ENCODE measurements at regions not wholly inside any gene's neighbourhood (a gene's known extent, or its start where the extent isn't known, plus 50 kb on each side); places are given as distances from the start of the nearest gene placed in this dataset.

DNA sequence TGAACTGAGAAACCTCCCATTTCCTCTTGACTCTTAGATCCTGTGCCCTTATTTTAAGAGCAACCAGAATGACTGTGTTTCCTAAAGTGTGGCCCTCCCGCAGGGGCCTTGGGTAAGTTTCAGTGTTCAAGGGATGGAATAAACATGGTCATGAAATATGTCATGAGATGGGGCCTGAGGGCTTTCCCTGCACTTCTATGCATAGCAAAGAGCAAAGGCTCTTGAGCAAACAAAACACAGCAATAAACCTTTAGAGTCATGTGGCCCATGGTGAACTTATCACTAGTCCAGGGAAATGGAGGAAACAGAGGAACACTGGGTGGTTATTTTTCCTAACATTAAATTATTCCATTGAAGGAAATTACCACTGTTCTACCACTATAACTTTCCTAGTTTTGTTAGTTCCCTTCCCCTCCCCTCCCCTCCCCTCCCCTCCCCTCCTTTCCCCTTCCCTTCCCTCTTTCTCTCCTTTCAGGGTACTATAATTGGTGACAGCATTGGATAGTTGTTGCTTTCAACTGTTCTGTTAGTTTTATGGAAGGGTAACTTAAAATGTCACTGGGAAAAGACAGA, 72.4 kb downstream of the CTSL start:
- Histone ChIP-seq H3K27ac (ENCODE audit: low read depth, low read length, poor library complexity, severe bottlenecking) (no peak overlapping the region), H3K4me1 (ENCODE audit: insufficient read depth, low read length, poor library complexity, severe bottlenecking) (peaks cover 9% of the 10 kb centered on the region), H3K9me3 (ENCODE audit: low read depth, low read length, poor library complexity, severe bottlenecking) (no peaks in the 10 kb centered on the region), H3K27me3 (replicated peaks; ENCODE audit: insufficient read depth, low read depth, low read length, poor library complexity) (no peaks in the 10 kb centered on the region), H3K36me3 (ENCODE audit: insufficient read depth, low read length, poor library complexity, severe bottlenecking) (no peaks in the 10 kb centered on the region), H3K4me3 (ENCODE audit: low read depth, low read length, poor library complexity, severe bottlenecking) (no peak overlapping the region)
- POLR2A ChIA-PET (ENCODE audit: low non-redundant PET), result interaction anchor here (0.6 kb wide), 1 partner anchor 1601 kb away, joined by 3 read pairs; no protein-coding TSS in a partner anchor
- BruUV-seq (replicated peaks), result no TSS peak
- DNase-seq (ENCODE audit: low spot score), result no peak
- intact Hi-C loops (cut with micrococcal nuclease; ENCODE audit: unreplicated experiment), result no loop called here
- CTCF ChIA-PET, result no interaction called here
- TF ChIP-seq, protein P1, sequence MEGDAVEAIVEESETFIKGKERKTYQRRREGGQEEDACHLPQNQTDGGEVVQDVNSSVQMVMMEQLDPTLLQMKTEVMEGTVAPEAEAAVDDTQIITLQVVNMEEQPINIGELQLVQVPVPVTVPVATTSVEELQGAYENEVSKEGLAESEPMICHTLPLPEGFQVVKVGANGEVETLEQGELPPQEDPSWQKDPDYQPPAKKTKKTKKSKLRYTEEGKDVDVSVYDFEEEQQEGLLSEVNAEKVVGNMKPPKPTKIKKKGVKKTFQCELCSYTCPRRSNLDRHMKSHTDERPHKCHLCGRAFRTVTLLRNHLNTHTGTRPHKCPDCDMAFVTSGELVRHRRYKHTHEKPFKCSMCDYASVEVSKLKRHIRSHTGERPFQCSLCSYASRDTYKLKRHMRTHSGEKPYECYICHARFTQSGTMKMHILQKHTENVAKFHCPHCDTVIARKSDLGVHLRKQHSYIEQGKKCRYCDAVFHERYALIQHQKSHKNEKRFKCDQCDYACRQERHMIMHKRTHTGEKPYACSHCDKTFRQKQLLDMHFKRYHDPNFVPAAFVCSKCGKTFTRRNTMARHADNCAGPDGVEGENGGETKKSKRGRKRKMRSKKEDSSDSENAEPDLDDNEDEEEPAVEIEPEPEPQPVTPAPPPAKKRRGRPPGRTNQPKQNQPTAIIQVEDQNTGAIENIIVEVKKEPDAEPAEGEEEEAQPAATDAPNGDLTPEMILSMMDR (conservative IDR thresholded peaks at IDR 0.05; ENCODE audit: low read depth, low read length), result no peak
- no peak for TF ChIP-seq EZH2 (IDR thresholded peaks at IDR 0.05; ENCODE audit: borderline replicate concordance, low read depth, low read length, poor library complexity, severe bottlenecking)

- no peaks in the 10 kb centered on the region for H3K9me3 ChIP-seq (ENCODE audit: low read depth, low read length, poor library complexity, severe bottlenecking)
- POLR2A ChIA-PET (ENCODE audit: low non-redundant PET), result no interaction called here
- BruUV-seq (replicated peaks), result no TSS peak
- no peak overlapping the region for H3K27ac ChIP-seq (ENCODE audit: low read depth, low read length, poor library complexity, severe bottlenecking)
- intact Hi-C loops (cut with micrococcal nuclease; ENCODE audit: unreplicated experiment), result no loop called here
- TF ChIP-seq, protein P1 (conservative IDR thresholded peaks at IDR 0.05; ENCODE audit: low read depth, low read length), result no peak
- no peak for TF ChIP-seq EZH2 (IDR thresholded peaks at IDR 0.05; ENCODE audit: borderline replicate concordance, low read depth, low read length, poor library complexity, severe bottlenecking)
- no peaks in the 10 kb centered on the region for H3K27me3 ChIP-seq (replicated peaks; ENCODE audit: insufficient read depth, low read depth, low read length, poor library complexity)
- H3K4me3 ChIP-seq (ENCODE audit: low read depth, low read length, poor library complexity, severe bottlenecking), result no peak overlapping the region
- no peak for DNase-seq (ENCODE audit: low spot score)
- no peaks in the 10 kb centered on the region for H3K36me3 ChIP-seq (ENCODE audit: insufficient read depth, low read length, poor library complexity, severe bottlenecking)
- H3K4me1 ChIP-seq (ENCODE audit: insufficient read depth, low read length, poor library complexity, severe bottlenecking), result peaks cover 9% of the 10 kb centered on the region
- CTCF ChIA-PET, result no interaction called here
Measured at GRCh38 chr9:87799503-87799902, 73.6 kb downstream of the CTSL start.

GRCh38 chr9:87800456-87800855, 74.5 kb downstream of the CTSL start:
- ChIA-PET CTCF (no interaction called here), POLR2A (ENCODE audit: low non-redundant PET) (no interaction called here)
- Histone ChIP-seq H3K9me3 (ENCODE audit: low read depth, low read length, poor library complexity, severe bottlenecking) (no peaks in the 10 kb centered on the region), H3K36me3 (ENCODE audit: insufficient read depth, low read length, poor library complexity, severe bottlenecking) (no peaks in the 10 kb centered on the region), H3K27ac (ENCODE audit: low read depth, low read length, poor library complexity, severe bottlenecking) (no peak overlapping the region), H3K4me3 (ENCODE audit: low read depth, low read length, poor library complexity, severe bottlenecking) (no peak overlapping the region), H3K27me3 (replicated peaks; ENCODE audit: insufficient read depth, low read depth, low read length, poor library complexity) (no peaks in the 10 kb centered on the region), H3K4me1 (ENCODE audit: insufficient read depth, low read length, poor library complexity, severe bottlenecking) (peaks cover 9% of the 10 kb centered on the region)
- BruUV-seq (replicated peaks), result no TSS peak
- TF ChIP-seq EZH2 (IDR thresholded peaks at IDR 0.05; ENCODE audit: borderline replicate concordance, low read depth, low read length, poor library complexity, severe bottlenecking), result no peak
- TF ChIP-seq, protein P1 (conservative IDR thresholded peaks at IDR 0.05; ENCODE audit: low read depth, low read length), result no peak
- intact Hi-C loops (cut with micrococcal nuclease; ENCODE audit: unreplicated experiment), result no loop called here
- DNase-seq (ENCODE audit: low spot score), result no peak
